IPS DF 4.7 (cell line): ENCODE measurements at regions not wholly inside any gene's neighbourhood (a gene's known extent, or its start where the extent isn't known, plus 50 kb on each side); places are given as distances from the start of the nearest gene placed in this dataset.

Experiments
- DNase-seq: peaks from one replicate; pipeline ENCODE4 v3.0.0-alpha.2; 2013; ENCODE audit warnings: low spot score; ENCODE audit errors: extremely low read depth

DNA sequence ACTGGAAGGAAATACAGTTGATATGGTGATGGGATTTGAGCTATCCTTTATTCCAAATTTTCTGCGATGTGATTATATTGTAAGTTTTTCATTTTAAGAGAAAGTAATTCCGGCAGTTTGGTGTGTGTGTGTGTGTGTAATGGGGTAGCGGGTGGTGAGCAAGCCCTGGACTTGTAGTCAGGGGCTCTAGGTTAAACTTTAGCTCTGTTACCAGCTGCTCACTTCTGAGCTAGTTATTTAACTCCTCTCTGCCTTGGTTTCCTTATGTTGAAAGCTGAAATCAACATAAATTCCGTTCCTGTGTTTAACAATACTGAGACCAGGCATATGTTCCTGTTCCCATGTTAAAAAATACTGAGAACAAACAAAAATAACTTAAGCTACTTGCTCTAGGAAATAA, 174.1 kb upstream of the CASK start:
- DNase-seq, result no peak

DNA sequence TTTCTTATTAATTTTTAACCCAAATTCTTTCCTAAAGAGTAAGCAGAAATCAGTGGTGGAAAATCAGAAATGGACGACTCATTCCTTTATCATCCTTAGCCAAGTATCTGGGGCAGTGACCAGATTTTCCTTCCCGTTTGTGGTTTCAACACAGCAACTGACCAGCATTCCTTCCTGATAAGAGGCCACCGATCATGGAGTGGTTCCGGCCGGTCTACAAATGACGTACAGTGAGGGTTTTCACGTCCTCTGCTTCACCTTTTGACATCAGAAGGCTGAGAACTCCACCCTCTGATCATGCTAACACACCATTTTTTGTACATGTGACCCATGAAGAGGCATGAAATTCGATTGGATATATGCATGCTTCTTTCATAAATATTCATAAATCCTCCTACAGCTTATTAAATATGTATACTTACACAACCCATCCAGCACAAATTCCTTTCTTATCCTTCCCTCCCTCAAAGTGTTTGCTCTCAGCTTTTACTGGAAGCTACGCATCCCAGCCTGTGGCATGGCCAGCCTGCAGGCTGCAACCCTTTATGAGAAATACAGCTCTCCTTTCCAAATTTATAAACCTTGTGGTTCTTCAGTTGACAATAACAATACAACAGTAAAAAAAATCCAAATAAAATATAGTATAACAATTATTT, 173.0 kb upstream of the CASK start:
- no peak for DNase-seq

DNA sequence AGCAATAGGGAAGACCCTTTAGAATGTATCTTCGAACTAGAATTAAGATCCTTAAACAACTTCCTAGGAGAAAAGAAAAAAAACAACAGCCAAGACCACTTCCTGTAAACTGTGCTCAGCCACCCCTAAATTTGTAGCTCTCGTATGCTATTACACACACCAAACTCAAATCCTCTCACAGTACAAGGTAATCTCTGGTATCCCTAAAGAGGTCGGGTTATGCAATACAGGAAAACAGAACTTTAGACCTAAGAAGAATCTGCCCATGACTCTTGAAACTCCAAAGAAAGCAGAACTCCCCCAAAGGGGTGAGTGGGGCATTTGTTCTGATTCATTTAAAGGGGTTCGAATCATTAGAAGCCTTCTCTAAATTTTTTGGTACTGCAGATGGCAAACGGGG, 170.9 kb upstream of the CASK start:
- no peak for DNase-seq

DNA sequence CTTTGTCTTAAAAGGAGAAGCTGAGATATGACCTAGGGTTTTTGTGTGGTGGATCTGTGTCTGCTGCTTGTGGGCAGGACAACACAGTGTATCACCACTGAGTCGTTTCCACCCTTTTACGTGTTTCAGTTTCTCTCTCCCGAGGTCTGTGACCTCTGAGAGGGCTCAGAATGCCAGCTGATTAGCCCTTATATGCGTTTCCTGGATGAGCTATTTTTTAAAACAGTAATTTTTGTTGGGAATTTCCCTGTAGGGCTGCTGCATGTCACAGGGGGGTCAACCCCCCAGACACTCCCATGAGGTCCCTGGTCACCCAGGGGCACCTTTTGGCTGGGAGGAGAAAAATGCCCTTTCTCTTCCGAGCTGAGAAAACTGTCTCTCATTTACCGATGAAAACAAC, 170.4 kb upstream of the CASK start:
- DNase-seq, result no peak

DNA sequence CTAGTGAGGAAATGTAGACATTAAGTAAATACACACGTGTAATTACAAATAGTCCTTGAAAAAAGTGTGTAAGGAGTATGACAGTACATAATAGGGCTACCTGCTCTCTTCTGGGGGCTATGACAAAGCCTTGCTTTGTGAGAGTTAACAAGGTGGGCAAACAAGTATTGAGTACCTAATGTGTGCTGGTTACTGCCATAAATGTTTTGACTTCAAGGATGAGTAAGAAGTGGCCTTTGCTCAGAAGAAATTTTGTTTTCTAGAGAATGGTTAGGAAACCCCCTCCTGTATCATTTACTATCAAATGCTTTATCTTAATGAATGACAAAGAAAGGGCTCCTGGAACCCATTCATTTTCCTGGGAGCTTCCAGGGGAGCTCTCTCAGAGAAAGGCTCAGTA, 167.0 kb upstream of the CASK start:
- no peak for DNase-seq

DNA sequence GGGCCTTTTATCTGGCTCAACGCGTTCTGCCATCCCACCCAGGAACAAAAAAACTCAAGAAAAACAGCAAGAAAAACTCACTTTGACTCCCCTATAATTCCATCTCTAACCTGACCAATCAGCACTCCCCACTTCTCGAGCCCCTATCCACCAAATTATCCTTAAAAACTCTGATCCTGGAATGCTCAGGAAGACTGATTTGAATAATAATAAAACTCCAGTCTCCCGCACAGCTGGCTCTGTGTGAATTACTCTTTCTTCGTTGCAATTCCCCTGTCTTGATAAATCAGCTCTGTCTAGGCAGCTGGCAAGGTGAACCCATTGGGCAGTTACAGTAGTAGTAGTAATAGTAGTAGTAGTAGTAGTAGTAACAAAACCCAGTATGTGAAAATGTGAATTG, 165.7 kb upstream of the CASK start:
- no peak for DNase-seq

DNA sequence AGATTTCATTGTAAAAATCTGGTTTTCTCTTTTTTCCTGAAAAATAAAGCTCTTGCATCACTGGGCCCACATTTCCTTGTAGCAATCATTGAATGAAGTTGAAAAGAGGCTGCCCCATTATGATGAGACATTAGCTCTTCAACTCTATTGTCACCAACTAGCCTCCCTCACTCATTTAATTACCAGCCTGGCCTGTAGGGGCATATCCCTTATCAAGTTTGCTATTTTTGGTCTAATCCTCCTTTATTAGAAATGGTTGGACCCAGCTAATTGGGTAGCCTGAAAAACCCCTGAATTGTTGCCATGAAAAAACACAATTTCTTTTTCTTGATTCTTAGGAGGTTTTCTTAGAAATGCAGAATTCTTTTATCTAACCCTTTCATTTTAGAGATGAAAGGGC, 164.6 kb upstream of the CASK start:
- no peak for DNase-seq

DNA sequence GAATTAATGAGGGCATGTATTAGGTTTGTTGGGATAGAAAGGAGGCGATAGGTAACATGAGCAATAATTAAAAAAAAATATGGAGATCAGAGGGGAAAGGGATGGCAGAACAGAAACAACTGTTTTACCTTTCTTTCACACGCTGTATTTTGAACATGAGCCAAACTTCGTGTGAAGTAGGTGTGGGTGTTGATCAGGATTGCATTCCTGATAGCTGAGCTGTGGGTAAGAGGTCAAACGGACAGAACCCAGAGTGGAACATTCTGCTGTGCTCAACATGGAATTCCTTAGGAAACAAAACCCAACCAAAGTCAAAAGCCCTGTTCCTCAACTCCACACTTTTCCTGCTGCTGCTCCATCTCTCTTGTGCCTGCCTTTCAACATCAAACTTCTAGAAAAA, 162.5 kb upstream of the CASK start:
- no peak for DNase-seq

DNA sequence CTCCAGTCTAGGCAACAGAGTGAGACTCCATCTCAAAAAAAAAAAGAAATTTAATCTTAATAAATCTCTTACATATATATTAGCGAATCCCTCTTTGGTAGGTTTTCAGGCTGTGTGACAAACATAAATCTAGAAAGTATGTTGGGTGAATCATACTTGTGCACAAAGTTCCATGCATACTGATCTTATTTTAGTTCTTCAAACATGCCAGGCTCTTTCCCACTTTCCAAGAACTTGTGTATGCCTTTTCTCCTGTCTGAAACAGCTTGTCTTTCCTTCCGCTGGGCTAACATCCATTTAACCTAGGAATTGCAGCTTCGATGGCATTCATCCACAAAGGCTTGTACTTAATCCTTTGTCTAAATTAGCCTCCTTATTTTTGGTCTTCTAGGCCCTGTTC, 156.6 kb upstream of the CASK start:
- DNase-seq, result no peak

DNA sequence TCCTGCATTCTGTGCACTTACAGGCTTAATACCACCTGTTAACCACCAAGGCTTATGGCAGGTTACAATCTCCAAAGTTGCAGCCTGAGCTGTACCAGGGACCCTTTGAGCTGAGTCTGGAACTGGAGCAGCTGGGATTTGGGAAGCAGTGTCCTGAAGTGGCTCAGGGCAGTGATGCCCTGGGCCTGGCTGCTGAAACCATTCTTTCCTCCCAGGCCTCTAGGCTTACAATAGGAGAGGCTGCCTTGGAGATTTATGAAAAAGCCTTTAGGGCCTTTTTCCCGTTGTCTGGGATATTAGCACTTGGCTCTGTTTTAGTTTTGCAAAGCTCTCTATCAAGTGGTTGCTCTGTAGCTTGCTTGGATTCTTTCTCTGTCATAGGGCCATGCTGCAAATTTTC, 154.3 kb upstream of the CASK start:
- no peak for DNase-seq

DNA sequence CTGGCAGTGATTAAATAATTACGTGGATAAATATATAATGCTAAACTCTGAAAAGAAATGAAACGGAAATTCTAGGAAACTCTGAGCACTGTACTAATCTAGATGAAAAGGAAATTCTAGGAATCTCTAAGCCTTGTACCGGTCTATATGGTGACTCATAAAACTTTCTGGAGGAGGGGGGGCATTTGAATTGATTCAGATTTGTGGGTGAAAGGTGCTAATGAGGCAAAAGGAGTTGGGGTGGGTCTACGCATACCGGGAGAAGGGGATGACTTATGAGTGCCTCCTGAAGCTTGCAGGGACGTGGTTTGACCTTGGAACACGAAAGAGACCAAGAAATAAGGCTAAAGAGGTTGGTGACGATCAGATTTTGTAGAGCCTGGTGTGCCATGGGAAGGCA, 151.7 kb upstream of the CASK start:
- DNase-seq, result no peak

DNA sequence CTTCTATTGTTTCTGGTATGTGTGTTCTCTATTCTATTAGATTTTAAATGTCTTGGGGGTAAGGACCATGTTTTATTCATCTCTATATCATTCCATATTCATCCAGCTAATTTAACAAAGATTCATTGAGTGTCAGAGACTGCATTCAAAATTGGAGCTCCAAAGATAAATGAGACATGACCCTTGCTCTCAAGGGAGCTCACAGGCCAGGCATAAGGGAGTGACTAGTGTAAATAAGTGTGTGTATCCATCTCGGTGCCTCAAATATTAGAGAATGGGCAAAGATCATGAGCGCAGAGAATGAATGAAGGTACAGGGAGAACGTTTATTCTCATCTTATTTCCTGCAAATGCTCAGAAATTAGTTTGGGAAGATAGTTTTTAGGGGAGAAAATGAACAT, 150.1 kb upstream of the CASK start:
- no peak for DNase-seq

DNA sequence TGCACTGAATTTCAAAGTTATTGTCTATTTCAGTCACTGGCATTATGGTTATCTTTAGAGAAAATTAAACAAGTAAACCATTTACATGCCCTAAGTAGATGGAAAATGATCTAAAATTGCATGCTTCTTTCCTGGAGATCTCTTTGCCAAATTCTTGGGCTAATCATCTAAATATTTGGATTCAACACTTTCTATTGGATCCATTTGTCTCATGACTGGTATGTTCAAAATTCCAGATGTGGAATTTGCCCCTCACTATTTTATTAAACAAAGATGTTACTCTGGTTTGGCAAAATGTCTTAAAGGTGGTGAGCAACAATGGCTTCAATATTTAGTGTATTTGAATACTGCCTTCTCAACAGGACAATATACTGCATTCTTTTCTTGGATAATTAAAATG, 147.5 kb upstream of the CASK start:
- no peak for DNase-seq

DNA sequence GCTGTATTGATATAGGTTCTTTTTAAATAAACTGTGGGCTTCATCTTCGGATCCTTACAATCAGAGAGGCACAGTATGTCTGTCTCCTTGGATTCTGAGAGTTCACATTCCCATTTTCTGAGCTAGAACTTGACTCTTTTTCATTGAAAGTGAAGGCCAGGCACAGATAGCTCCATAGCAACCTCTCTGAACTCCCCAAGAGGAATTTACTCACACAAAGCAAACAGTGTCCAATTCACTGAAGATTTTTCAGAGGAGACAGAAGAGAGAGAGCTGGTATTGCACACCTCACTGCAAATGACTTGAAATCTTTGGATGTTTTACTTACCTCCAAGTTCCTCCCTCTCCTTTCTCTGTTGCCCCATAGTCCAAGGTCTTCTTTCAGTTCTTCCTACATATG, 130.9 kb upstream of the CASK start:
- no peak for DNase-seq

DNA sequence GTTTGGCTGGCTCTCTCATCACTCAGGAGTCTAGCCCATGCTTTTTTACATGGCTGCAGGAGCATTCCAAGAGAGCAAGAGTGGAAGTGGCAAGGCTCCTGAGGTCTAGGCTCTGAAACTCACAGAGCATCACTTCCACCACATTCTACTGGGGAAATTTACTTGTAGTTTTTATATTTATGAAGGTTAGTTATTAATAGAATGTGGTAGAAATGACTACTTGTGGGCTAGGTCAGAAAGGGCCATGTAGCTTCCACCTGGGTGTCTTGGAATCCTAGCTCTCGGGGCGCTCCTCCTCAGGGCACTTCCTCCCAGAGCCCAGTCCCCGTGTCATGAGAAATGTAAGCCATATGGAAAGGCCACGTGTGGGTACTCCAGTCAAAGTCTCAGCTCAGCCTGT, 127.0 kb upstream of the CASK start:
- DNase-seq, result no peak

DNA sequence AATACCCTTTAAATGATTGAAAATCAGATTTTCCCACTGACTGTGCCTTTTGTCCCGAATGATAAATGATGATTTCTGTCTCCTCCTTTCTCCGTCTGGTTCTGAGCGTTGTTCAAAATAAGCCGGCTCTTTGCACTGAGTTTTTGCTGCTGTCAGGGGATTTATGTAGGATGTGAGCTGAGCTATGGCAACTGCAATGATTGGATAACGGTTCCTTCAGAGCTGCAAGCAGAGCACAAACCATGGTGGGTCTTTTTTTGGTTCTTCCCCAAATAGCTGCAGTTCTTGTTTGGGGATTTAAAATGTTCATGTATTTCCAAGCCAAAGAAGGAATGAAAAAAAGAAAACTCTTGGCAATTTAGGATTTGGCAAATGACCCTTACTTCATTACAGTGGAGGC, 124.5 kb upstream of the CASK start:
- no peak for DNase-seq

DNA sequence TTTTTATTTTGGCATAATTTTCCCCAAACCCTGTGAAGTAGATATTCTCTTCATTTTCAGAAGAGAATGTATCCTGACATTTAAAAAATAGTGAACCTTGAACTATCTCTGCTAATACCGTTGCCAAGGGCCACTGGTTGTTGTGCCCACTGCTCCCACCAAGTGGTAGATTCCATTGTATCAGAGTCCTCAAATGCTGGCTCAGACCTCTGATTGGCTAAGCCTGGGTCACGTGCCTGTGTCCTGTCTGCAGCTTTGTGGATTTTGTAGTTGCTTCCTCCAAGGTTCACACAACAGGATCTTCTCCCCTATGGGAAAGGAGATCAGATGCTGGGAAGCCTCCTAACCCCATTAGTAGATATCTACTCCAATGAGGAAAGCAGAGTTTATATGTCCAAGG, 104.8 kb upstream of the CASK start:
- DNase-seq, result no peak

DNA sequence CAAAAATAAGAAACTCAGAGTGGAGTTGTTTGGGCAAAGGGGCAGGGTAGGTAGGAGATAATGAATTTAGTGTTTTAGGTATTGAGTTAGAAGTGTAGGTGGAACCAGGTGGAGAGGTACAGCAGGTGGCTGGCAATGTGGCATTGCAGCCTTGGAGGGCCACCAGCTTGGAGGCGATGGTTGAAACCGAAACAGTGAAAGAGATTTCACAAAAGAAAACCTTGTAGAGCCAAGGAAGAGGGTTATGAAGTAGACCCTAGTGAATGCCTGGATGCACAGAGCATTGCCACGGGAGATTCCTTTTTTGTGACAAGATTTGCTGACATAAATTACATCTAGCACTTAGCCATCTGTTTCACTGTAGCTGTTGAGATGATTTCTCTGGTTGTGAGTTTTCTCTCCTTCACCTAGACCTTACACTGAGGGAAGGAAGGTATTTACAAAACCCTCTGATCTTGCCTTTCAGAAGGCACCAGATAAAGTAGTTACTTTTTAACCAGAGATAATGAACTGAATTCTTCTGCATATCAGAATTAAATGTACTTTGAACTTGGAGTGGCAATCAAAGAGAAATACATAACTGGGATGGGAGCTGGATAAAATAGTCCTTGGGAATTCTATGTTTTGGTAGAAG, 104.1 kb upstream of the CASK start:
- no peak for DNase-seq

DNA sequence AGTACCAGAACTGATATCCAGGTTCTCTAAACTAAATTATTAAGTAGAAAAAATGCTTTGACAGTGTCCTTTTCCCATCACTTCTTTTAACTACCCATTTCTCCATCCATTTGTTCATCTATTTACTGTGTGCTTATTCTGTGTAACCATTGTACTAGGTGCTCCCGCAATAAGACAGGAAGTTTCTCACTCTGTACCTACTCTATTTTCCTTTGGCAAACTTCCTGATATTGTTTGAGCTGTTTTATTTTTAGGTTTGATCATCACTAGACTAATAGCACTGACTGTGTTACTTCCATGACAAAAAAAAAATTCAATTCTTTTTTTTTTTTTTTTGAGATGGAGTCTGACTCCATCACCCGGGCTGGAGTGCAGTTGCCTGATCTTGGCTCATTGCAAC, 102.5 kb upstream of the CASK start:
- DNase-seq, result no peak

DNA sequence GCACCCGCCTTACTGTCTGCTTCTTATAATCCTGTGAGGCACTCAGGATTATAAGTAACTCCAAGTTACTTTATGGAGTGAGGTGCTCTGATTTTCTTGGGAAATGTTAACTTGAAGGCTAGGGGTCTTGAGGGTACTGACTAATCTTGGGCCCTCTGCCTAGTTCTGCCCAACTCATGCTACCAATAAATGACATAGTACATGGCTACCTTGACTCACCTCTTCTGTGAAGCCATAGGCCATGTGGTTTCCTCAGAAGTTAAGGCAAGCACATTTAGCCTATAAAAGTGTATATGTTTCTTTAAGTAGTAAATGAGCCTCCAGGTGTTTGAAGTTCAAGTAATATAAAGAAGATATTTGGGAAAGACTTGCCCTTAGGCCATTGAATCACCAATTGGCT, 99.8 kb upstream of the CASK start:
- DNase-seq, result no peak

DNA sequence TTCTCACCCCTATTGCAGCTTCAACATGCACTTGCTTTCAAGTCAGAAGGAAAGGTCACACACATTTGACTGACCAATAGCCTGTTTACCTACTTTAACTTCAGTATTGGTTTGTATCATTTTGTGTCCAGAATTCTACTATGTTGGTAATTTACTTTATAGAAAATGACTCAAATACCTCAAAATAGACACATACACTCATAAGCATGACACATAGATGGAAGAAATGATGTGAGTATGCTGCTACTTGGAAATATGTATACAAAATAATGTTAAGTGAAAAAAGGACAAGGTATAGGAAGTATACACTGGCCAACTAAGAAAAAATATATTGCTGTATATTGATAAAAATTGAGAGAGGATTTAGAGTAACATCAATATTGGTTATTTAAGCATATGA, 98.8 kb upstream of the CASK start:
- DNase-seq, result no peak

DNA sequence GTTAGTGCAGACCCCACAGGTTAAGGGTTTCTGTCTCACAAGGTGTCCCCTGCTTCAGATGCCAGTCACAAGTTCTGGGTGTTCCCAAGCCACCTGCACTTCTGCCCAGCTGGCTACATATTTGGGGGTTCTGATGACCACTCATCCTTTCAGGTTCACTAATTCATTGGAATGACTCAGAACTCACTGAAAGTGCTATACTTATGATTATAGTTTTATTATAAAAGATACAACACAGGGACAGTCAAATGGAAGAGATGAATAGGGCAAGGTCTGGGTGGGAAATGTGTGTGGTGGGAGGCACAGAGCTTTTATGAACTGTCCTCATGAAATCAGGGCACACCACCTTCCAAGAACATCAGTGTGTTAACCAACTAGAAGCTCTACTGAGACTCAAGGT, 97.7 kb upstream of the CASK start:
- no peak for DNase-seq

DNA sequence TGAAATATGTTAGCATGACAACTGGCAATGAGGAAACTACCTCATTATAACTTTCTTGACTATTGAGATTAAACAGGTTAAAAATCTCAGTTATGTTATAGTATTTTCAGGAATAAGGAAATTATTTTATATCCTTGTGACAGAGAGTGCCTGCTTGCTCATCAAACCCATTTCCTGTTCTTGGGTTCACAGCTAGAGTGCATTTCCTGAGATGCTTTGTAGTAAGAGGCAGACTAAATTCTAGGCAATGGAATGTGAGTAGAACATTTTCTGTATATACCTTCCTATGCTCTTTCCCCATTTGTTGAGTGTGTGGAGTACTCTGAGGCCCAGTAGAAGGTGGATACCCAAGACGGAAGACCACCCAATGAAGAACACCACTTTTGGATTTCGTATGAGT, 96.9 kb upstream of the CASK start:
- DNase-seq, result no peak

DNA sequence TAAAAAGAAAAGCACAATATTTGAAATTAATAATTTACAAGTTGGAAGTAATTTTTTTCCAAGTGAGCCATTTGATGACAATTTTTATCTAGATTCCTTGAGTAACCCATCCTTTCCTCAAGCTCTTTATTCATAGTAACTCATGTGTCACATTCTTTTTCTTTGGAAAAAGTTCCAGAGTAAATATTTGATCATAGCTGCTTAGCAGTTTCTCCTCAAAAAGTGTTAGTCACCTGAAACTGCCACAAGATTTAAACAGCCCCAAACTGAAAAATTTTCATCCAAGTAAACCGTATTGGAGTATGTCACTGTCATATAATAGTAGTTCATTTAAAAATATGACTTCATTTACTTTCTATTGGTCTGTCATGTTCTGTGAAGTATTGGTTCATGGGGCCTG, 94.6 kb upstream of the CASK start:
- no peak for DNase-seq
